ENCODE measurements at regions not wholly inside any gene's neighbourhood (a gene's known extent, or its start where the extent isn't known, plus 50 kb on each side); places are given as distances from the start of the nearest gene placed in this dataset.

GRCh38 chr3:4053975-4054374, 249.2 kb upstream of the SETMAR start:
- Histone ChIP-seq H3K4me3 (no peak overlapping the region), H3K27ac (no peak overlapping the region), H3K27me3 (no peaks in the 10 kb centered on the region), H3K36me3 (no peaks in the 10 kb centered on the region), H3K9me3 (no peaks in the 10 kb centered on the region), H3K4me1 (no peaks in the 10 kb centered on the region)
- intact Hi-C loops (cut with DNase I) = no loop called here
- no peak for TF ChIP-seq CTCF (IDR thresholded peaks at IDR 0.05)
- ATAC-seq (no peak), DNase-seq (no peak)

- Histone ChIP-seq H3K4me1 (no peaks in the 10 kb centered on the region), H3K27me3 (no peaks in the 10 kb centered on the region), H3K27ac (no peak overlapping the region), H3K4me3 (no peak overlapping the region), H3K9me3 (no peaks in the 10 kb centered on the region), H3K36me3 (no peaks in the 10 kb centered on the region)
- TF ChIP-seq CTCF (IDR thresholded peaks at IDR 0.05) = no peak
- ATAC-seq (peak; percentile 58), DNase-seq (no peak)
- intact Hi-C loops (cut with DNase I) = no loop called here
These were observed 243.1 kb upstream of the SETMAR start for GRCh38 chr3:4060064-4060463.

- Histone ChIP-seq H3K27me3 (no peaks in the 10 kb centered on the region), H3K27ac (no peak overlapping the region), H3K36me3 (no peaks in the 10 kb centered on the region), H3K4me1 (no peaks in the 10 kb centered on the region), H3K4me3 (no peak overlapping the region), H3K9me3 (no peaks in the 10 kb centered on the region)
- no peak for TF ChIP-seq CTCF (IDR thresholded peaks at IDR 0.05)
- no peak for ATAC-seq
- no peak for DNase-seq
- intact Hi-C loops (cut with DNase I) = no loop called here
These were observed 242.6 kb upstream of the SETMAR start for GRCh38 chr3:4060603-4061002.

- no peaks in the 10 kb centered on the region for H3K4me1 ChIP-seq
- no peaks in the 10 kb centered on the region for H3K27me3 ChIP-seq
- H3K9me3 ChIP-seq = no peaks in the 10 kb centered on the region
- no peak overlapping the region for H3K27ac ChIP-seq
- TF ChIP-seq CTCF (IDR thresholded peaks at IDR 0.05) = no peak
- no peaks in the 10 kb centered on the region for H3K36me3 ChIP-seq
- ATAC-seq (peak; percentile 50), DNase-seq (no peak)
- intact Hi-C loops (cut with DNase I) = no loop called here
- no peak overlapping the region for H3K4me3 ChIP-seq
These were observed 242.0 kb upstream of the SETMAR start for GRCh38 chr3:4061195-4061594.

GRCh38 chr3:4061783-4062360, 241.3 kb upstream of the SETMAR start:
- no peak overlapping the region for H3K27ac ChIP-seq
- H3K4me3 ChIP-seq = no peak overlapping the region
- DNase-seq = no peak
- no peaks in the 10 kb centered on the region for H3K9me3 ChIP-seq
- TF ChIP-seq CTCF (IDR thresholded peaks at IDR 0.05) = no peak
- H3K36me3 ChIP-seq = no peaks in the 10 kb centered on the region
- intact Hi-C loops (cut with DNase I) = no loop called here
- no peaks in the 10 kb centered on the region for H3K4me1 ChIP-seq
- H3K27me3 ChIP-seq = no peaks in the 10 kb centered on the region
- no peak for ATAC-seq

- no peaks in the 10 kb centered on the region for H3K4me1 ChIP-seq
- TF ChIP-seq CTCF (IDR thresholded peaks at IDR 0.05) = no peak
- DNase-seq (no peak), ATAC-seq (no peak)
- no peaks in the 10 kb centered on the region for H3K9me3 ChIP-seq
- no peaks in the 10 kb centered on the region for H3K27me3 ChIP-seq
- H3K27ac ChIP-seq = no peak overlapping the region
- no peaks in the 10 kb centered on the region for H3K36me3 ChIP-seq
- intact Hi-C loops (cut with DNase I) = no loop called here
- no peak overlapping the region for H3K4me3 ChIP-seq
These were observed 240.5 kb upstream of the SETMAR start for GRCh38 chr3:4062621-4063020.

Measured in upper lobe of right lung (tissue), 1 donor.